NCI-H2227 (cell line): ENCODE measurements at regions not wholly inside any gene's neighbourhood (a gene's known extent, or its start where the extent isn't known, plus 50 kb on each side); places are given as distances from the start of the nearest gene placed in this dataset.
"Not testable (repeated sequence)": the region's sequence is repeated elsewhere in the genome, so short reads cannot be mapped to it uniquely, and the experiment has no call there.

ENCODE experiments used
- DNase-seq: peaks from one replicate; lab custom pipeline; 2025; ENCODE audit not compliant: unreplicated experiment; lab: John Stamatoyannopoulos, UW

GRCh38 chr16:59597269-59597668, 863.2 kb upstream of the GOT2 start:
- no peak for DNase-seq

- no peak for DNase-seq
Observed at GRCh38 chr16:59596693-59597092, 862.6 kb upstream of the GOT2 start.

- DNase-seq: no peak
Observed at GRCh38 chr16:59593194-59593661, 859.1 kb upstream of the GOT2 start.

- no peak for DNase-seq
Observed at GRCh38 chr16:59591480-59591879, 857.4 kb upstream of the GOT2 start.

- no peak for DNase-seq
Observed at GRCh38 chr16:59590845-59591244, 856.7 kb upstream of the GOT2 start.

- DNase-seq: no peak
Observed at GRCh38 chr16:59586331-59586730, 852.2 kb upstream of the GOT2 start.

- no peak for DNase-seq
Observed at GRCh38 chr16:59574296-59574695, 840.2 kb upstream of the GOT2 start.

GRCh38 chr16:59573528-59574271, 839.6 kb upstream of the GOT2 start:
- DNase-seq: no peak

- DNase-seq: no peak
Observed at GRCh38 chr16:59567496-59567895, 833.4 kb upstream of the GOT2 start.

GRCh38 chr16:59566446-59566845, 832.3 kb upstream of the GOT2 start:
- no peak for DNase-seq

GRCh38 chr16:59558679-59559078, 824.6 kb upstream of the GOT2 start:
- DNase-seq: no peak

GRCh38 chr16:59552164-59552563, 818.0 kb upstream of the GOT2 start:
- DNase-seq: no peak

- no peak for DNase-seq
Observed at GRCh38 chr16:59545721-59546120, 811.6 kb upstream of the GOT2 start.

GRCh38 chr16:59543641-59544040, 809.5 kb upstream of the GOT2 start:
- DNase-seq: no peak

GRCh38 chr16:59540621-59541020, 806.5 kb upstream of the GOT2 start:
- DNase-seq: no peak

- no peak for DNase-seq
Observed at GRCh38 chr16:59535298-59535697, 801.2 kb upstream of the GOT2 start.

GRCh38 chr16:59527206-59527997, 793.3 kb upstream of the GOT2 start:
- DNase-seq: no peak

- DNase-seq: no peak
Observed at GRCh38 chr16:59522826-59523225, 788.7 kb upstream of the GOT2 start.

GRCh38 chr16:59518721-59519120, 784.6 kb upstream of the GOT2 start:
- not testable (repeated sequence) for DNase-seq

- no peak for DNase-seq
Observed at GRCh38 chr16:59514651-59515050, 780.5 kb upstream of the GOT2 start.

- DNase-seq: no peak
Observed at GRCh38 chr16:59510008-59510424, 775.9 kb upstream of the GOT2 start.

- DNase-seq: no peak
Observed at GRCh38 chr16:59500601-59501000, 766.5 kb upstream of the GOT2 start.
